ENCODE measurements at regions not wholly inside any gene's neighbourhood (a gene's known extent, or its start where the extent isn't known, plus 50 kb on each side); places are given as distances from the start of the nearest gene placed in this dataset.

DNA sequence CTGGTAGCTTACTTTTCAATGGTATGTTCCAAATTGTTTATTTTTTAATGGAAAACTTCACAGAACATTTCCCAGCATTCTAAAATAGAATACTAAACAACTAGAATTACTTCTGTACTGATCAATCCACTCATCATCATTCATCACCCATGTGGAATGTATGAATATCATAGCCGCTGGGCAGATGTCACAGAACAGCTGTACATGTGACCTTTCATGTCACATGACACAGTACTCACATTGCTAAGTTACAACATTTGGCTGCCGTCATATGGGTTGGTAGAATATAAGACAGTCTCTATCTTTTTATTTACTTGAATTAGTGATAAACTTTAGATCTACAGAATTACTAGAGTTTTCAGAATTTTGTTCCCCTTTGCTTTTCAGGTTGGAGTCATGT is 387.6 kb downstream of the ZEB2 start:
- TF ChIP-seq EZH2 (IDR thresholded peaks at IDR 0.05) (no peak), CTCF (IDR thresholded peaks at IDR 0.05) (no peak)

Measured in neural progenitor cell (in vitro differentiated cells).